PC-9 (cell line): ENCODE measurements at regions not wholly inside any gene's neighbourhood (a gene's known extent, or its start where the extent isn't known, plus 50 kb on each side); places are given as distances from the start of the nearest gene placed in this dataset.

Source experiments
- BruUV-seq: library from RNA; stranded (reverse); fragments of 400-500 nt; replicated peaks from 2 replicates; lab custom pipeline; 2021; lab: Mats Ljungman, UMichigan
- CTCF ChIA-PET: fragments of 300-600 bp; sonication (Branson Sonifier 250); formaldehyde crosslinking; loops from one replicate; lab custom pipeline; 2022; ENCODE audit warnings: antibody characterized with exemption; lab: Charles Lee
- POLR2A ChIA-PET: fragments of 300-600 bp; sonication (Branson Sonifier 250); formaldehyde crosslinking; loops from one replicate; lab custom pipeline; 2022; ENCODE audit warnings: antibody characterized with exemption; ENCODE audit not compliant: unreplicated experiment; lab: Charles Lee
- DNase-seq, 2 experiments: peaks; one replicate each; pipeline versions ENCODE4 v3.0.0 to v3.0.0-alpha.2; 2015 to 2022; ENCODE audit warnings: mixed read lengths in 1 of 2
- H2AFZ ChIP-seq: fragments of 200-600 bp; sonication (generic); 2 replicates; pipeline ENCODE4 v1.8.1; 2017; ENCODE audit warnings: antibody characterized with exemption
- H3F3A ChIP-seq: fragments of 200-600 bp; sonication (generic); 2 replicates; pipeline ENCODE4 v1.8.1; 2017; ENCODE audit warnings: antibody characterized with exemption, mild to moderate bottlenecking, low read depth; ENCODE audit not compliant: insufficient read depth
- H3K27ac ChIP-seq: fragments of 200-600 bp; sonication (generic); 2 replicates; pipeline ENCODE4 v1.6.1; 2016; ENCODE audit warnings: mixed run types
- H3K27me3 ChIP-seq: fragments of 200-600 bp; sonication (generic); 2 replicates; pipeline ENCODE4 v1.6.1; 2016; ENCODE audit warnings: low read depth, mixed run types; ENCODE audit not compliant: insufficient read depth
- H3K36me3 ChIP-seq: fragments of 200-600 bp; sonication (generic); 2 replicates; pipeline ENCODE4 v1.6.1; 2016; ENCODE audit warnings: low read depth, mixed run types
- H3K4me1 ChIP-seq: fragments of 200-600 bp; sonication (generic); replicated peaks from 2 replicates; pipeline ENCODE4 v1.6.1; 2016; ENCODE audit warnings: mixed run types; ENCODE audit not compliant: insufficient read depth
- H3K4me2 ChIP-seq: fragments of 200-600 bp; sonication (generic); 2 replicates; pipeline ENCODE4 v1.6.1; 2017; ENCODE audit warnings: mixed run types
- H3K4me3 ChIP-seq: fragments of 200-600 bp; sonication (generic); 2 replicates; pipeline ENCODE4 v1.6.1; 2016; ENCODE audit warnings: mixed run types
- H3K79me2 ChIP-seq: fragments of 200-600 bp; sonication (generic); 2 replicates; pipeline ENCODE4 v1.6.1; 2017; ENCODE audit warnings: low read depth, mixed run types
- H3K9me2 ChIP-seq: fragments of 200-600 bp; sonication (generic); 2 replicates; pipeline ENCODE4 v1.8.1; 2017; ENCODE audit warnings: mild to moderate bottlenecking; ENCODE audit not compliant: insufficient read depth
- H3K9me3 ChIP-seq: fragments of 200-600 bp; sonication (generic); 2 replicates; pipeline ENCODE4 v1.8.1; 2016; ENCODE audit warnings: low read depth; ENCODE audit not compliant: insufficient read depth
- H4K20me1 ChIP-seq: fragments of 200-600 bp; sonication (generic); 2 replicates; pipeline ENCODE4 v1.8.1; 2017; ENCODE audit not compliant: insufficient read depth
- CTCF ChIP-seq: fragments of 200-600 bp; sonication (generic); conservative IDR thresholded peaks from 2 replicates; pipeline ENCODE4 v1.6.1; 2017; ENCODE audit warnings: mixed run types, antibody characterized with exemption, mild to moderate bottlenecking, moderate library complexity
- EZH2 ChIP-seq: fragments of 200-600 bp; sonication (generic); IDR thresholded peaks from 2 replicates; pipeline ENCODE4 v1.8.0; 2017; ENCODE audit warnings: antibody characterized with exemption, low read depth
- intact Hi-C: fragments of 100-400 bp; cut with micrococcal nuclease; formaldehyde crosslinking; loops from one replicate; pipeline ENCODE4 v1.10.0; 2022; ENCODE audit not compliant: unreplicated experiment

- peaks cover 21% of the 10 kb centered on the region; the same call in 1 of the 2 replicates for H3F3A ChIP-seq
- no peaks in the 10 kb centered on the region for H3K9me2 ChIP-seq
- H3K4me1 ChIP-seq, result peaks cover 24% of the 10 kb centered on the region
- no peaks in the 10 kb centered on the region for H3K79me2 ChIP-seq
- ChIA-PET CTCF (no interaction called here), POLR2A (interaction anchor here (0.6 kb wide), 1 partner anchor 557 kb away, joined by 3 read pairs; no protein-coding TSS in a partner anchor)
- H2AFZ ChIP-seq, result no peak overlapping the region
- intact Hi-C loops, result no loop called here
- TF ChIP-seq EZH2, result no peak
- no peak for TF ChIP-seq CTCF
- H3K27ac ChIP-seq, result no peak overlapping the region
- no TSS peak for BruUV-seq
- H3K4me3 ChIP-seq, result no peak overlapping the region
- no peaks in the 10 kb centered on the region for H4K20me1 ChIP-seq
- H3K4me2 ChIP-seq, result no peak overlapping the region
- no peaks in the 10 kb centered on the region for H3K36me3 ChIP-seq
- no peaks in the 10 kb centered on the region for H3K9me3 ChIP-seq
- H3K27me3 ChIP-seq, result no peaks in the 10 kb centered on the region
- DNase-seq, result no peak
Measured at GRCh38 chr5:74020503-74020902, 394.5 kb downstream of the ARHGEF28 start.

DNA sequence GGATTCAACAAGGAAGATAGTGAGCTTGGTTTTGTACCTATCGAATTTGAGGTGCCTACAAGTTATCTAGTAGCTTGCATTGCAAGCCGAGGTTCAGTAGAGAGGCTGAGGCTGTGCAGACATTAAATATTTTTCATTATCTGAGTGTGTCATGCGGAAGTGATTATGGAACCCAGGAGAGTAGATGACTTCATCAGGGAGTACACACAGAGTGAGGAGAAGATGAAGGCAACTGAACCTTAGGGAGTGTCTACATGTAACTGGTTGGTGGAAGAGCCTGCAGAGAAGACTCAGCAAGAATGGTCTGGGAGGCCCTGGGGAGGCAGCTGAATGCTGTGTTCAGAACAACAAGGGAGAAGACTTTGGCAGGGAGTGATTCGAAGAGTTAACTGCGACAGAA, 393.9 kb downstream of the ARHGEF28 start:
- H3F3A ChIP-seq, result peaks cover 21% of the 10 kb centered on the region; the same call in 1 of the 2 replicates
- POLR2A ChIA-PET, result interaction anchor here (0.6 kb wide), 1 partner anchor 30 kb away, joined by 8 read pairs; no protein-coding TSS in a partner anchor
- DNase-seq, result no peak
- no peak overlapping the region for H3K4me3 ChIP-seq
- no peaks in the 10 kb centered on the region for H3K9me3 ChIP-seq
- no peaks in the 10 kb centered on the region for H3K79me2 ChIP-seq
- no peaks in the 10 kb centered on the region for H3K27me3 ChIP-seq
- no peak overlapping the region for H3K4me2 ChIP-seq
- H4K20me1 ChIP-seq, result no peaks in the 10 kb centered on the region
- BruUV-seq, result no TSS peak
- no peak overlapping the region for H3K27ac ChIP-seq
- TF ChIP-seq EZH2 (no peak), CTCF (no peak)
- no peaks in the 10 kb centered on the region for H3K9me2 ChIP-seq
- no peak overlapping the region for H2AFZ ChIP-seq
- no peaks in the 10 kb centered on the region for H3K36me3 ChIP-seq
- intact Hi-C loops, result loop anchor here (5.0 kb wide), 1 partner anchor 83 kb away; no protein-coding TSS in a partner anchor
- CTCF ChIA-PET, result no interaction called here
- peaks cover 24% of the 10 kb centered on the region for H3K4me1 ChIP-seq

- DNase-seq, result peak; percentile 51 to 90
- Histone ChIP-seq H3K4me3 (no peak overlapping the region), H3K79me2 (no peaks in the 10 kb centered on the region), H3K27me3 (no peaks in the 10 kb centered on the region), H3K9me2 (no peaks in the 10 kb centered on the region), H3K9me3 (no peaks in the 10 kb centered on the region), H2AFZ (no peak overlapping the region; the same call in 1 of the 2 replicates), H3K36me3 (no peaks in the 10 kb centered on the region), H4K20me1 (no peaks in the 10 kb centered on the region), H3K4me1 (peaks cover 24% of the 10 kb centered on the region), H3K27ac (peak overlapping the region; percentile 75), H3F3A (peaks cover 21% of the 10 kb centered on the region; the same call in 1 of the 2 replicates), H3K4me2 (peak overlapping the region; percentile 60)
- ChIA-PET POLR2A (no interaction called here), CTCF (no interaction called here)
- TF ChIP-seq CTCF (no peak), EZH2 (no peak)
- intact Hi-C loops, result loop anchor here (5.0 kb wide), 1 partner anchor 80 kb away; no protein-coding TSS in a partner anchor
- BruUV-seq, result no TSS peak
Measured at GRCh38 chr5:74017786-74018211, 391.8 kb downstream of the ARHGEF28 start.
